ENCODE measurements at regions not wholly inside any gene's neighbourhood (a gene's known extent, or its start where the extent isn't known, plus 50 kb on each side); places are given as distances from the start of the nearest gene placed in this dataset.

GRCh38 chr3:127113571-127113891 lies 79.4 kb upstream of the PRR23E start (continued):
- TF ChIP-seq ZNF782 (CRISPR knock-in tag; IDR thresholded peaks at IDR 0.05; ENCODE audit: borderline replicate concordance), result no peak
- no peak for TF ChIP-seq ZNF674 (CRISPR knock-in tag; IDR thresholded peaks at IDR 0.05; ENCODE audit: low read depth)
- no peak for TF ChIP-seq ZNF710 (CRISPR knock-in tag; IDR thresholded peaks at IDR 0.05; ENCODE audit: borderline replicate concordance)
- TF ChIP-seq RARG (CRISPR knock-in tag; IDR thresholded peaks at IDR 0.05; ENCODE audit: low read depth), result no peak
- TF ChIP-seq ZFP37 (CRISPR knock-in tag; IDR thresholded peaks at IDR 0.05; ENCODE audit: borderline replicate concordance), result no peak
- TF ChIP-seq, protein P1, sequence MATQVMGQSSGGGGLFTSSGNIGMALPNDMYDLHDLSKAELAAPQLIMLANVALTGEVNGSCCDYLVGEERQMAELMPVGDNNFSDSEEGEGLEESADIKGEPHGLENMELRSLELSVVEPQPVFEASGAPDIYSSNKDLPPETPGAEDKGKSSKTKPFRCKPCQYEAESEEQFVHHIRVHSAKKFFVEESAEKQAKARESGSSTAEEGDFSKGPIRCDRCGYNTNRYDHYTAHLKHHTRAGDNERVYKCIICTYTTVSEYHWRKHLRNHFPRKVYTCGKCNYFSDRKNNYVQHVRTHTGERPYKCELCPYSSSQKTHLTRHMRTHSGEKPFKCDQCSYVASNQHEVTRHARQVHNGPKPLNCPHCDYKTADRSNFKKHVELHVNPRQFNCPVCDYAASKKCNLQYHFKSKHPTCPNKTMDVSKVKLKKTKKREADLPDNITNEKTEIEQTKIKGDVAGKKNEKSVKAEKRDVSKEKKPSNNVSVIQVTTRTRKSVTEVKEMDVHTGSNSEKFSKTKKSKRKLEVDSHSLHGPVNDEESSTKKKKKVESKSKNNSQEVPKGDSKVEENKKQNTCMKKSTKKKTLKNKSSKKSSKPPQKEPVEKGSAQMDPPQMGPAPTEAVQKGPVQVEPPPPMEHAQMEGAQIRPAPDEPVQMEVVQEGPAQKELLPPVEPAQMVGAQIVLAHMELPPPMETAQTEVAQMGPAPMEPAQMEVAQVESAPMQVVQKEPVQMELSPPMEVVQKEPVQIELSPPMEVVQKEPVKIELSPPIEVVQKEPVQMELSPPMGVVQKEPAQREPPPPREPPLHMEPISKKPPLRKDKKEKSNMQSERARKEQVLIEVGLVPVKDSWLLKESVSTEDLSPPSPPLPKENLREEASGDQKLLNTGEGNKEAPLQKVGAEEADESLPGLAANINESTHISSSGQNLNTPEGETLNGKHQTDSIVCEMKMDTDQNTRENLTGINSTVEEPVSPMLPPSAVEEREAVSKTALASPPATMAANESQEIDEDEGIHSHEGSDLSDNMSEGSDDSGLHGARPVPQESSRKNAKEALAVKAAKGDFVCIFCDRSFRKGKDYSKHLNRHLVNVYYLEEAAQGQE (IDR thresholded peaks at IDR 0.05; ENCODE audit: borderline replicate concordance in 1 of 2, low read depth in 1 of 2, low read length in 2 of 2), result no peak
- TF ChIP-seq MYC (CRISPR knock-in tag; IDR thresholded peaks at IDR 0.05; ENCODE audit: borderline replicate concordance), result no peak
- no peak for TF ChIP-seq KLF6 (CRISPR knock-in tag; IDR thresholded peaks at IDR 0.05)
- TF ChIP-seq ZNF703 (CRISPR knock-in tag; IDR thresholded peaks at IDR 0.05; ENCODE audit: borderline replicate concordance), result no peak; the same call in 1 of the 2 replicates
- no peak for TF ChIP-seq ZNF652 (CRISPR knock-in tag; IDR thresholded peaks at IDR 0.05; ENCODE audit: borderline replicate concordance, low read depth)
- TF ChIP-seq WIZ (CRISPR knock-in tag; IDR thresholded peaks at IDR 0.05), result no peak
- peak; percentile 12; the same call in 1 of the 2 replicates for TF ChIP-seq ZMYM4 (CRISPR knock-in tag; IDR thresholded peaks at IDR 0.05)
- no peak for TF ChIP-seq ZBTB20 (CRISPR knock-in tag; IDR thresholded peaks at IDR 0.05; ENCODE audit: borderline replicate concordance, low read depth)
- no peak for TF ChIP-seq ZFP90 (CRISPR knock-in tag; IDR thresholded peaks at IDR 0.05; ENCODE audit: borderline replicate concordance)
- TF ChIP-seq FOXM1 (CRISPR knock-in tag; IDR thresholded peaks at IDR 0.05), result no peak
- no peak for TF ChIP-seq CENPT (CRISPR knock-in tag; IDR thresholded peaks at IDR 0.05; ENCODE audit: low read depth)
- no peak for TF ChIP-seq ZSCAN21 (CRISPR knock-in tag; IDR thresholded peaks at IDR 0.05; ENCODE audit: borderline replicate concordance)
- peak; percentile 75 for TF ChIP-seq TBX2 (CRISPR knock-in tag; IDR thresholded peaks at IDR 0.05; ENCODE audit: borderline replicate concordance)
- TF ChIP-seq, protein P2, sequence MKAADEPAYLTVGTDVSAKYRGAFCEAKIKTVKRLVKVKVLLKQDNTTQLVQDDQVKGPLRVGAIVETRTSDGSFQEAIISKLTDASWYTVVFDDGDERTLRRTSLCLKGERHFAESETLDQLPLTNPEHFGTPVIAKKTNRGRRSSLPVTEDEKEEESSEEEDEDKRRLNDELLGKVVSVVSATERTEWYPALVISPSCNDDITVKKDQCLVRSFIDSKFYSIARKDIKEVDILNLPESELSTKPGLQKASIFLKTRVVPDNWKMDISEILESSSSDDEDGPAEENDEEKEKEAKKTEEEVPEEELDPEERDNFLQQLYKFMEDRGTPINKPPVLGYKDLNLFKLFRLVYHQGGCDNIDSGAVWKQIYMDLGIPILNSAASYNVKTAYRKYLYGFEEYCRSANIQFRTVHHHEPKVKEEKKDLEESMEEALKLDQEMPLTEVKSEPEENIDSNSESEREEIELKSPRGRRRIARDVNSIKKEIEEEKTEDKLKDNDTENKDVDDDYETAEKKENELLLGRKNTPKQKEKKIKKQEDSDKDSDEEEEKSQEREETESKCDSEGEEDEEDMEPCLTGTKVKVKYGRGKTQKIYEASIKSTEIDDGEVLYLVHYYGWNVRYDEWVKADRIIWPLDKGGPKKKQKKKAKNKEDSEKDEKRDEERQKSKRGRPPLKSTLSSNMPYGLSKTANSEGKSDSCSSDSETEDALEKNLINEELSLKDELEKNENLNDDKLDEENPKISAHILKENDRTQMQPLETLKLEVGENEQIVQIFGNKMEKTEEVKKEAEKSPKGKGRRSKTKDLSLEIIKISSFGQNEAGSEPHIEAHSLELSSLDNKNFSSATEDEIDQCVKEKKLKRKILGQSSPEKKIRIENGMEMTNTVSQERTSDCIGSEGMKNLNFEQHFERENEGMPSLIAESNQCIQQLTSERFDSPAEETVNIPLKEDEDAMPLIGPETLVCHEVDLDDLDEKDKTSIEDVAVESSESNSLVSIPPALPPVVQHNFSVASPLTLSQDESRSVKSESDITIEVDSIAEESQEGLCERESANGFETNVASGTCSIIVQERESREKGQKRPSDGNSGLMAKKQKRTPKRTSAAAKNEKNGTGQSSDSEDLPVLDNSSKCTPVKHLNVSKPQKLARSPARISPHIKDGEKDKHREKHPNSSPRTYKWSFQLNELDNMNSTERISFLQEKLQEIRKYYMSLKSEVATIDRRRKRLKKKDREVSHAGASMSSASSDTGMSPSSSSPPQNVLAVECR (CRISPR knock-in tag; IDR thresholded peaks at IDR 0.05; ENCODE audit: borderline replicate concordance), result peak; percentile 24; the same call in 1 of the 2 replicates
- TF ChIP-seq ZNF160 (CRISPR knock-in tag; IDR thresholded peaks at IDR 0.05), result no peak
- no peak for TF ChIP-seq ZFP36L1 (CRISPR knock-in tag; IDR thresholded peaks at IDR 0.05)
- no peak for TF ChIP-seq ZNF761 (CRISPR knock-in tag; conservative IDR thresholded peaks at IDR 0.05)
